Pons (tissue), 1 donor: ENCODE measurements at regions not wholly inside any gene's neighbourhood (a gene's known extent, or its start where the extent isn't known, plus 50 kb on each side); places are given as distances from the start of the nearest gene placed in this dataset.
A peak's percentile ranks its signal among the peaks of the same experiment; 100 is the strongest.
"Not testable (repeated sequence)": the region's sequence is repeated elsewhere in the genome, so short reads cannot be mapped to it uniquely, and the experiment has no call there.

Experiments used
- DNase-seq: peaks from one replicate; pipeline ENCODE4 v3.0.0-alpha.2; 2016; ENCODE audit warnings: low spot score

DNA sequence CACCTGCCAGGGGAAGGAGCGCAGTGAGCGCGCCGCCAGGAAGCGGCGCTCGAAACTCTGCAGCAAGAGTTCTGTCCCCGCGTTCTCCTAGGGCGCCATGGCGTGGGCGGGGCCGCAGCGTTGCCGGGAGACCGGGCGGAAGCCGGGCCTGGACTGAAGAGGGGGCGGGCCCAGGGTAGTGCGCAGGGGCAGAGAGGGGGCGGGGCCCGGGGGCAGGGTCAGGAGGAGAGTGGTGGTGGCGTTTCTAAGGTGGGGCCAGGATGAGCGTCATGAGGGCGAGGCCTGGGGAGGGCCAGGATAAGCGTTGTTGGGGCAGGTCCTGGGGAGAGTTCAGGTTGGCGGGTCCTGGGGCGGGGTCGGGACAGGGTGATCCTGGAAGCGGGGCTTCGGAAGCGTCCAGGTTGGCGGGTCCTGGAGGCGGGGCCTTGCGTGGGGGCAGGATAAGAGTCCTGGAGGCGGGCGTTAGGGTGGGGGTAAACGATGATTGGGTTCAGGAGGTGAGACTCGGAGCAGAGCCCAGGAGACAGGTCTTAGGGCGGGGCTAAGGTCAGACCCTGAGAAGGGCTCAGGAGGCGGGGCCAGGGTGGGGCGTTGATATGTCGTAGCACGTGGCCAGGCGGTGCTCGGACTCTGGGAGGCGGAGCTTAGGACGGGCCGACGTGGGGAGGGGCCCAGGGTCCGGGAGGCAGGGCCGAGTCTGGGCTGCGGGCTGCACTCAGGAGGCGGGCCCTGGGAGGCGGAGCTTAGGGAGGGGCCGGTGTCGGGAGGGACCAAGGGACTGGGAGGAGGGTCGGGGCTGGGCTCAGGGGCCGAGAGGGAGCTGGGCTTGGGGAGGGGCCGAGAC is 189.4 kb downstream of the ADRA2C start:
- peak; percentile 95 for DNase-seq

DNA sequence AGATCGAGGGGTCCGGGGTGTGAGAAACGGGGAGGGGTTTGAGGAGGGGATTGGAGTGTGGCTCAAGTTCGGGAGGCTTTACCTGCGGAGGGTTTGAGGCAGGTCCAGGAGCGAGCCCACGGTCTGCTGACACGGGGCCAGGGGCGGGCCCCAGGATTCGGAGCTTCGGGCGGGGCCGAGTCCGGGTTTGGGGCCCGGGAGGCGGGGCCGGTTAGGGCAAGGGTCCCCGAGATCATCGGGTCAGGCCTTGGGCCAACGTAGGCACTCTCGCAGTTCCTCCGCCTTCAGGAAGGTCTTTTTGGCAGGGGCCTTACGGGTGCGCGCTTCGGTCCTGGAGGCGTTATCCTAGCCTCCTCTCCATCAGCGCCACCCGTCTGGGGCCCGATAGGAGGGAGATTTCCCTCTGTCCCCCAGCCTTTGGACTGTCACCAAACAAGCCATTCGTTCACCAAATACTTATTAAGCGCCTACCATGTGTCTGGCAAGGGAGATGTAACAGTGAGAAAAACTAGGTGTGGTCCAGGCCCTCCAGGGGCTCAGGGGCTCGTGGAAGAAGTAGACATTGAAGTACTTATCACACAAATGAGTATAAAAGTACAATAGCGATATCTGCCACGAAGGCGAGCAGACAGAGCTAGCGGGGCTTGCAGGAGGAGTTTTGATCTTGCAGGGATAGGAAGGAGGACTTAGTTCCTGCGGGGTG is 190.1 kb downstream of the ADRA2C start:
- DNase-seq: not testable (repeated sequence)

DNA sequence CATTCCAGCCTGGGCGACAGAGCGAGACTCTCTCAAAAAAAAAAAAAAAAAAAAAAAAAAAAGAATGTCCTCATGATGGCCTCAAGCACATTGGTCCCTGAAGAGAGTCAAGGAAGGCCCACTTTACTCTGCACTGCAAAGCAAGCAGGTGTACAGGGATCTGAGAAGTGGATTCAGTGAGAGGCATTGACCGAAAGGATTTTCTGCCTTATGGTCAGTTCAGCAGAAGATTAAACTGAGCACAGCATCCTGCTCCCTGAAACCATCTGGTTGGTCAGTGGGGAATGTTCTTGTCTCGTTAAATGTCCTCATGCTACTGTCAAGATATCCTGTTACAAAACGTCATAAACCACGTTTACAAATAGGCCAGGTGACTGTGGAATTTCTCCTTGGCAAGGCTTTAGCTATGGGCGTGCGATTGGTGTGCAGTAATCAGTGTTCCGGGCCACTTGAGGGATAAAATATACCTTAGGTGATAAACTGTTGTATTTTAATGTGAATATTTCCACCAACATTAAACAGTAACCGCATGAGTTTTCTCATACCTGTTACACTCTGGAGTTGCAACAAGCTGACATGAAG is 195.0 kb downstream of the ADRA2C start:
- DNase-seq: not testable (repeated sequence)

DNA sequence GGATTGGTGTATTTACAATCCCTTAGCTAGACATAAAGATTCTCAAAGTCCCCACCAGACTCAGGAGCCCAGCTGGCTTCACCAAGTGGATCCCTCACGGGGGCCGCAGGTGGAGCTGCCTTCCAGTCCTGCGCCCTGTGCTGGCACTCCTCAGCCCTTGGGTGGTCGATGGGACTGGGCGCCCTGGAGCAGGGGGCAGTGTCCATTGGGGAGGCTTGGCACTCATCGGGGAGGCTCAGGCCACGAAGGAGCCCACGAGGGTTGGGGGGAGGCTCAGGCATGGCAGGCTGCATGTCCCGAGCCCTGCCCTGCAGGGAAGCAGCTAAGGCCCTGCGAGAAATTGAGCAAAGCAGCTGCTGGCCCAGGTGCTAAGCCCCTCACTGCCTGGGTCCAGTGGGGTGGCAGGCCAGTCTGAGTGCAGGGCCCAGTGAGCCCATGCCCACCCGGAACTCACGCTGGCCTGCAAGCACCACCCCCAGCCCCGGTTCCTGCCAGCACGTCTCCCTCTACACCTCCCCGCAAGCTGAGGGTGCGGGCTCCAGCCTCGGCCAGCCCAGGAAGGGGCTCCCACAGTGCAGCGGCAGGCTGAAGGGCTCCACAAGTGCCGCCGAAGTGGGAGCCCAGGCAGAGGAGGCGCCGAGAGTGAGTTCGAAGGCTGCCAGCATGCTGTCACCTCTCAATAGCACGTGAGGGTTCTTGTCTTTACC is 198.5 kb downstream of the ADRA2C start:
- not testable (repeated sequence) for DNase-seq

DNA sequence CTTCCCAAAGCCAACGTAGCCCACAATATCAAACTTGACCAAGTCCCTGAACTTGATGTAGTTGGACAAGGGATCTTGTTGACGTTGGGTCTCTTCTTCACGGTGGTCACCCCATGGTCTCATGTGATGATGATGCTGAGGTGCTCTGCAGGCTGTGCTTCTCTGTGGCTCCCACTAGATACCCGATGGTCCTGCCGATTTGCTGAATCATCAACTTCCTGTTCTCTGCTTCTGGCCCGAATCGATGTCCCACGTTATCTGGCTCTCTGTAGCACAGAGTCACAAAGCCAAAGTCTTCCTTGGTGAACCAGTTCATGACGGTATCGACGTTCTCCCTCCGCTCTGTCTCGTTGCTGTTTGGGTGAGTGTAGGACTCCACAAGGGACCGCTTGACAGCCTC is 201.0 kb downstream of the ADRA2C start:
- DNase-seq: not testable (repeated sequence)

DNA sequence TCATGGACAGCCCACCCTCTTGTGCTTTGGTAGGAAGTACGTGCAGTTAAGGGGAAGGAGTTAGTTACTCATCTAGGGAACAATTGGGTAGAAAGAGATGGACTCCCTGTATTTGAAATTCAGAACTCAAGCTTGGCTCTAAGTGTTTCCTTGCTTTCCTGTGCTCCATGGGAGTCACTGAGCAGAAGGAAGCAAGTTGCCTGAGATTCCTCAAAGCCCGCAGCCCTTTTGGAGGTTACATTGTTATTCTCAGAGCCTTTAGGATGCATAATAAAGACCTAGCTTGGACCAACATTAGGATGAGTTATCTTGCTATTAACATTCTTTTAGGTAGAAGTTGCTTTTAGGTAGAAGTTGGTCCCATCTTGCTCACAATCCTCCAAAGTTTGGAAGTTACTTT is 206.4 kb downstream of the ADRA2C start:
- DNase-seq: not testable (repeated sequence)

DNA sequence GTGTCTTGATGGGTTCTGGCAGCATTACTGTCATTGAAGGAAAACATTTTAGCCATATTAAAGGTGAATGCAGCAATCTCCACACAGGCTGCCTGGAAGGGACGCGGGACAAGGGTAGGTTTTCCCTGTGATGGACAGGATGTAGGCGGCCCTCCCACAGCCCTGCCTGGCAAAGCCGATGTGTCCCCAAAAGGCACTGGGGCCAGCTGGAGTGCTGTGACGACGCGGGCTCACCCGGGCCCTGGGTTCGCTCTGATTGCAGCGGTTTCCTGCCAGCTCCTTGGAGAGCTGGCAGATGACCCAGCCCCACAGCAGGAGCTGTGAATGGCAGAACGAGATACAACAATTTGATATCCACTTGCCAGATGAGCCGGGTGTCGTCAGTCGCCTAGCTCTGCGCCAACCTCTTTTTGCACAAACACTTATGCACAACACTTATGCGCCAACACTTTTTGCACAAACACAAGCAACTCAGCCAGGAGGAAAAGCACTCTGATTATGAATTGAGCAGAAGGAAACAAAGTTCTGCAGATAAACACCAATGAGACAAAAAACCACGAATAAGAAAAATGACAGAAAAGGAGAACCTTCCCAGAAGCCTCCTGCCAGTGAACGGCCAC is 207.5 kb downstream of the ADRA2C start:
- DNase-seq: not testable (repeated sequence)

DNA sequence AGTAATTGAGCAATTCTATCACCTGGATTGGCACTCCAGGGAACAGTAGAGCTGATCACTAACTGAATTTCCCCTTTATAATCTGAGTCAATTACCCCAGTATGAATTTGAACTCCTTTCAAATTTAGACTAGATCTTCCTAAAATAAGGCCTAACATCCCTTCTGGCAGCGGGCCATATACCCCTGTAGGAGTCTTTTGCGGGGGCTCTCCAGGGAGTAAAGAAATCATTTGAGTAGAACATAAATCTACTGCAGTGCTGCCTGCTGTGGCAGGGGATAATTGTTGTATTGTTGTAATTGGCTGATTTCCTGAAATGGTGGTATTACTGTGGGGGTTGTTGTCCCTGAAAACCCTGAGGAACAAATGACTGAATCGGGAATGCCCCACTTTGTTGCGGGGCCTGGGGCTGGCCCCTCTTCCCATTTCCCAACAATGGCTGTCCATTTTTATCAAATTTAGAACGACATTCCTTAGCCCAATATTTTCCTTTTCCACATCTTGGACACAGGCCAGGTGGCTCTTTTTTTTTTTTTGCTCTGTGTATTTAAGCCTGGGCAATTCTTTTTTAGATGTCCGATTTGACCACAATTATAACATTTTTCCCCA is 217.4 kb downstream of the ADRA2C start:
- peak; percentile 17 for DNase-seq

DNA sequence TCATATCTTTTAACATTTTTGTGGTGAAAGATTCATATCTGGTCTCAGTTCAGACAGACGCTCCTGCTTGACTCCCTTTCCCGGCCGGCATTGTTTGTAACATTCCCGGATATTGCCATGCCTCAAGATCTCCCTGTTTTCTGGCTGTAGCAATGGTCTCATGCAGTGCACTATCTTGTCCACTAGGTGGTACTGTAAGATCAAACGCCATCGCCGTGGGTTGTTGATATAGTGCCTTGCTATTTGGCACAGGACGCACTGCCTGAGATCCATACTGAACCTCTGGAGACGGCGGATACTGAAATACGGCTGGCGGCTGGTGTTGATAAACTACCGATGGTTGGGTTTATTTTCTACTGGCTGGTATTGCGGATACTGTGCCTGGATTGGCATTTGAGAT is 218.6 kb downstream of the ADRA2C start:
- not testable (repeated sequence) for DNase-seq

DNA sequence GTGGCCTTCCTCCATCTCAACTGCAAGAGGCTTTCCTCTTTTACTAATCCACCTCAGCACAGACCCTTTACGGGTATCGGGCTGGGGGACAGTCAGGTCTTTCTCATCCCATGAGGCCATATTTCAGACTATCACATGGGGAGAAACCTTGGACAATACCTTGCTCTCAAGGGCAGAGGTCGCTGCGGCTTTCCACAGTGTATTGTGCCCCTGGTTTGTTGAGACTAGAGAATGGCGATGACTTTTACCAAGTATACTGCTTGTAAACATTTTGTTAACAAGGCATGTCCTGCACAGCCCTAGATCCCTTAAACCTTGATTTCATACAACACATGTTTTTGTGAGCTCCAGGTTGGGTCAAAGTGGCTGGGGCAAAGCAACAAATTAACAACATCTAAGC is 220.2 kb downstream of the ADRA2C start:
- DNase-seq: not testable (repeated sequence)

DNA sequence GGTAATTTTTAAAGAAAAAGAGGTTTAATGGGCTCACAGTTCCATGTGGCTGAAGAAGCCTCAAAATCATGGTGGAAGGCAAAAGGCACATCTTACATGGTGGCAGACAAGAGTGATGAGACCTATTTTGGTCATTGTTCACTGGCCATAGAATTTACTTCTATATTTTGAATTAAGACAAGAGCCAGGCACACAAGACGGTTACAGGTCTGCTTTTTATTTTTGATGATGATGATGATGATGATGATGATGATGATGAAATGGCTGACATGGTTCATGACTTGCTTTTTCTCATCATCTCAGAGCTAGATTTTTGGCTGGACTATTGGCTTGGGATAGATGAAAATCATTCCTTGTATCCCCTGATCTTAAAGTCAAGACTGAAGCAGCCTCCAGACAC is 229.3 kb downstream of the OTOP1 start:
- not testable (repeated sequence) for DNase-seq

DNA sequence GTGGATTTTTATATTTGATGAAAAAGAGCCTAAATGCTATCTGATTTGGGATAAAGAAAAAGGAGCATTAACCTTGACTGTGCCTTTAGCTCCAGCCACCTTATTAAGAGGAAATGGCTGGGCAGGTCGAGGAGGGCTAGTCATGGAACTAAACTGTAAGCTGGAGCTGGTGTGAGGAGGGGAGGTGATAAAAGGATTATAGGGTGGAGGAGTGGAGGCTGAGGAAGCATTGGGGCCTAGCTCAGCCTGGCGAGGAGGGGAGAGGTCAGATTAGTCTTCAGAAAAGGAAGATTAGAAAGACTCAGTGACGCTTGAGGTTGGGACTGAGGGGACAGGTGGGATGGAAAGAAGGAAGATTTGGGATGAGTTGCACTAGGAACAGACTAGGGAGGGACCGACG is 222.7 kb downstream of the OTOP1 start:
- DNase-seq: not testable (repeated sequence)

DNA sequence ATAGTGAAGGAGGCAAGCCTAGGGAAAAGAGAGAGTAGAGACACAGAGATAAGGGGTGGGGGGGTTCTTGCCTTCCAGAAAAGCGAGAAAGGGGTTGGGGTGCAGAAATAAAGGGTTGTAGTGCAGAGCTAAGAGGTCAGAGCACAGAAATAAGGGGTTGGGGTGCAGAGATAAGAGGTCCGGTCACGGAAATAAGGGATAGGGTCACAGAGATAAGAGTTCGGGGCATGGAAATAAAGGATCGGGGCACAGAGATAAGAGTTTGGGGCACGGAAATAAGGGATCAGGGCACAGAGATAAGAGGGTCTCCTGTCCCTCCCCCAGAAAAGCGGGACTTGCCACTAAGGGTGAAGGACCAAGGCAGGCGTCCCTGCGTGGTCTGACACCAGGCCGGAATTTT is 222.0 kb downstream of the OTOP1 start:
- not testable (repeated sequence) for DNase-seq

DNA sequence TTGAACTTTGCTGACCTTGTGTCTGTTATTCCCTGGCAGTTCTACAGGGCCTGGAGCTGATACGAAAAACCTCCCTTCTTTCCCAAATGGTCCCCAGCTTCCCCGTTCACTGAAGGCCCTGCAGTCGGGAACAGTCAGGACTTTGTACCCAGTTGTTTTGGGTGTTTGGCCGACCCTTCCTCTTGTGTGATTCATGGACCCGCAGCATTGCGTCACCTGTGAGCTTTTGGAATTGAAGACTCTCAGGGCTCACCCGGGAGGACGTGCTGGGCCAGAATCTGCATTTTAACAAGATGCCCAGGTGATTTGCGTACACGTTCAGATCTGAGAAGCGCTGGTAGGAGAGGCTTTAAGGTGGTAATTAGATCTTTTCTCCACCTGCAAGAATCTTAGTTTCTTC is 220.4 kb downstream of the OTOP1 start:
- not testable (repeated sequence) for DNase-seq

DNA sequence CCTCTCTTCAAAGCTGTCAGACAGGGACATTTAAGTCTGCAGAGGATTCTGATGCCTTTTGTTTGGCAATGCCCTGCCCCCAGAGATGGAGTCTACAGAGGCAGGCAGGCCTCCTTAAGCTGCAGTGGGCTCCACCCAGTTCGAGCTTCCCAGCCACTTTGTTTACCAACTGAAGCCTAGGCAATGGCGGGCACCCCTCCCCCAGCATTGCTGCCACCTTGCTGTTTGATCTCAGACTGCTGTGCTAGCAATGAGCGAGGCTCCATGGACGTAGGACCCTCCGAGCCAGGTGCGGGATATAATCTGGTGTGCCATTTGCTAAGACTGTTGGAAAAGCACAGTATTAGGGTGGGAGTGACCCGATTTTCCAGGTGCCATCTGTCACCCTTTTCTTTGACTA is 207.7 kb downstream of the OTOP1 start:
- not testable (repeated sequence) for DNase-seq

DNA sequence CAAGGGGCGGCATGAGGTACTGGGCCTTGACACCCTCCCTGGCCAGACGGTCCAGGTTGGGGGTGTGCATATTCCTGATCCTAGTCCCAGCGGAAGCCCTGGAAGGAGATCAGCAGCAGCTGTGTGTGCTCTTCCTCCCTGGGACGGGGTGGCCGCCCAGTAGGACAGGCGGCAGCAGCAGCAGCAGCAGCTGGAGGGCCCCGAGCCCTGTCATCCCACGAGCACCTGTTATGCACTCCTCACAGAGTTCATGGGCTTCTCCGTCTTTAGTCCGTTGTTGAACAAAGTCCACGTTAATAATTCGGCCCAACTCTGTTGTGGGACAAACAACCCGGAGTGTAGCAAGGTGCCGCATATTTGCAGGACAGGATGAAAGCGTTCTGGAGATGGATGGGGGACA is 205.6 kb downstream of the OTOP1 start:
- not testable (repeated sequence) for DNase-seq

DNA sequence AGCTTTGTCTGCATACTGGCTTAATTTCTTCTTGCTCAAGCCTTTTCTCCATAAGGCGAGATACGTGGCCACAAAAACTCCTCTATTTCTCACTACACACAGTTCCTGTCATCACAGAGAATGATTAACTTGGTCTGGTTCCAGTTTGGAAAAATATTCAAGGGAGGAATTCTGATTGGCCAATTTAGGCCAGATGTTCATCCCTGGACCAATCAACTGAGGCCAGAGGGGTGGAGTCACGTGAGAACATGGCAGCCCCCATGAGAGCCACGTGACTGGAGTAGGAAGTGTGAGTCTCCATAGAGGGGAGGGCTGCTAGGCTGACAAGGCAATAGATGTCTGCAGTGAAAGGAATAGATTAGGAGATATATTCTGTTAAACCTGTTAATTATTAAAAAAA is 200.0 kb downstream of the OTOP1 start:
- not testable (repeated sequence) for DNase-seq

DNA sequence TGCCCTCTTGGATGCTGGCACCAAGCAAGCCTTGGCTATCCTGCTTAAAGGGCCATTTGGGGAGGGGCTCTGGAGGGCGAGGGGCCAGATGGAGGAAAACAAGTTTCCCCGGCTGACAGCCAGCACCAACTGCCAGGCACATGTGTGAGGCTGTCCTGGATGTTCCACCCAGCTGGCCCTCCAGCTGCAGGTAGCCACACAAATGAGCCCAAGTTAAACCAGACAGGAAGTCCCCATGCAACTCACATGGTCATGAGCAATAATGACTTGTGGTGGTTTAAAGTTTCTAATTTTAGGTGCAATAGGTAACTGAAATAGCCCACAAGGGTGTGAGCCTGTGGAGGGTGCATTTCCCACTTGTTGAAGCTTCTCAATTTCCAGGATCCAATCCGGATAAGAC is 198.0 kb downstream of the OTOP1 start:
- DNase-seq: not testable (repeated sequence)

DNA sequence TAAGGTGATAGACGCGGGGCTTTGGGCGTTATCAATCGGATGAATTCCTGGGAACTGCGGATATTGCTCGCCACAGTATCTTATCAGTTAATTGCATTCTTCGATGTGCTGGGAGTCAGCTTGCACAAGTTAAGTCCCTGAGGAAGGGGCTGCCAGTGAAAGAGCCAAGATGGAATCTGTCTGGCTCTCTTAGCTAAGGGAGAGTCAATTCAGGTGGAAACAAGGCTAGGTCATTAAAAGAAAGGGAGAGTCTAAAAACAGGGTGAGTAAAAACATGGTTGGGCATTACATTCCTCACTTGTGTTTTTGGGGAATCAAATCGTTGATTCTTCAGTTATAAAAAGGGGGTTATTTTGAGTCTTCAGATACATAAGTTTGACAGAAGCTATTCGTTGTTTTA is 196.2 kb downstream of the OTOP1 start:
- DNase-seq: not testable (repeated sequence)

DNA sequence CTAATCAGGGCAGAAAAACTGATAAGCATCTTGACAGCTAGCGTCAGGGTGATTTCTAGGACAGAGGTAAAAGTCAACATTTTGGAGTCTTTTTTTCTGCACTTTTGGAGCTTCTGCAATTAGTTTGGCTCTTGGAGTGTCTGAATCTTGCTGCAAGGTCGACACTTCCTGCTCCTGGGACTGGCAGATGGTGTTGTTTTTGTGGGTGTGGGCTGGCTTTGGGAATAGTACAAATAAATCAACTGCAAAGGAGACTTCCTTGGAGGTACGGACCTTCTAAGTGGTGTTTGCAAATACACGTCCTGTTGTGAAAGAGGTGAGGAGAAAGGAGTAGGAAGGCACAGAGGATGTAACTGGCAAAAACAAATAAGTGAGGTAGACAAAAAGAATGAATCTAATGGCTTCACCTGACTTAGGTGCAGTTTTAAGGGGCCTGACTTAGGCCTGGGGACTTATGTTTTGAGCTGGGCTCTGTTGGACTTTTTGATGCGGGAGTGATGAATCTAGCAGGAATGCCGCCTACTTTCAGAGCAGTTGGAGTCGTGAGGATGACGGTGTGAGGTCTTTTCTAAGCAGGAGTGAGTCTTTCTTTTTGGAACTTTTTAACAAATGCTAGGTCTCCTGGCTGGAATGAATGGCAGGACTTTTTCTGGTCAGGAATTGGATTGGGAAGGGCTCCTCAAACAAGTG is 195.1 kb downstream of the OTOP1 start:
- DNase-seq: not testable (repeated sequence)

DNA sequence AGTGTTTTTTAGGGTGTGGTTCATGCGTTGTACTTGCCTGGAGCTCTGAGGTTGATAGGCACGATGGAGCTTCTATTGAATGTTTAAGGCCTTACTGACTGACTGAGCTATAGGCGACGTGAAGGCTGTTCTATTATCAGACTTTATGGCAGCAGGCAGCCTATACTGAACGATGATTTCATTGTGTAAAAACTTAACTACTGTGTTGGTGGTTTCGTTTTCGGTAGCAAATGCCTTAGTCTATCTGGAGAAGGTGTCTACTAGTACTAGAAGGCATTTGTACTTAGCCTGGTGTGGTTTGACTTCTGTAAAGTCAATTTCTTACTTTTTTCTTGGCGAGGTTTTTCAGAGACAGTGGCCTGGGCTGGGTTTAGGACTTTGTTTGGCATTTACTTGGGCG is 194.4 kb downstream of the OTOP1 start:
- not testable (repeated sequence) for DNase-seq
